GM21423 (cell line): ENCODE measurements at regions not wholly inside any gene's neighbourhood (a gene's known extent, or its start where the extent isn't known, plus 50 kb on each side); places are given as distances from the start of the nearest gene placed in this dataset.
"Not testable (repeated sequence)": the region's sequence is repeated elsewhere in the genome, so short reads cannot be mapped to it uniquely, and the experiment has no call there.

Source experiments
- ATAC-seq: cut with Tn5 transposase; IDR thresholded peaks from one replicate; pipeline ENCODE4 v1.9.1; 2021; ENCODE audit warnings: mild to moderate bottlenecking, moderate library complexity; ENCODE audit not compliant: unreplicated experiment

DNA sequence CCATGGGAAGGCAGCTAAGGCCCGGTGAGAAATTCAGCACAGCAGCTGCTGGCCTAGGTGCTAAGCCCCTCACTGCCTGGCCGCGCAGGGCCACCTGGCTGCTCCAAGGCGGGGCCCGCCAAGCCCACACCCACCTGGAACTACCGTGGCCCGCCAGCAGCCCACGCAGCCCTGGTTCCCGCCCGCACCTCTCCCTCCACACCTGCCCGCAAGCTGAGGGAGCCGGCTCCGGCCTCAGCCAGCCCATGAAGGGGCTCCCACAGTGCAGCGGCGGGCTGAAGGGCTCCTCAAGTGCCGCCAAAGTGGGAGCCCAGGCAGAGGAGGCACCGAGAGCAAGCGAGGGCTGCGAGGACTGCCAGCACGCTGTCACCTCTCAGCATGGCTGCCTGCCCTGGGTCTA lies 146.9 kb upstream of the APOOL start:
- ATAC-seq = not testable (repeated sequence)

DNA sequence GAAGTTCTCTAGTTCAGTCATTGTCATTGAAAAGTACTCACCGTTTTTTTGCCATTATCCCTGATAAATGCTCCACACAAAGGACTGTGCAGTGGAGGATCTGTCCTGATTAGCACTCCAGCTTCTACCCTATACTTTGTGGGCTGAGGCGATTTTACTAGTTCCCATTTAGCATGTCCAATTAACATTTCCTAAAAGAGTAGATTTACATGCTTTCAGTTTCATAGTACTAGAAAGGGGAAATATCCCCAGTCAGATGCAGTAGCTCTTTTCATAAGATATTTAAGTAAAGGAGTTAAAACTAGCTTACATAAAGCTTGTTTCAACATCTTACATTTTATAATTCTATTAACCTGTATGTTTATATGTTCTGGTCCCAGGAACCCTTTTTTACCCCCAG lies 144.9 kb upstream of the APOOL start:
- ATAC-seq = not testable (repeated sequence)

DNA sequence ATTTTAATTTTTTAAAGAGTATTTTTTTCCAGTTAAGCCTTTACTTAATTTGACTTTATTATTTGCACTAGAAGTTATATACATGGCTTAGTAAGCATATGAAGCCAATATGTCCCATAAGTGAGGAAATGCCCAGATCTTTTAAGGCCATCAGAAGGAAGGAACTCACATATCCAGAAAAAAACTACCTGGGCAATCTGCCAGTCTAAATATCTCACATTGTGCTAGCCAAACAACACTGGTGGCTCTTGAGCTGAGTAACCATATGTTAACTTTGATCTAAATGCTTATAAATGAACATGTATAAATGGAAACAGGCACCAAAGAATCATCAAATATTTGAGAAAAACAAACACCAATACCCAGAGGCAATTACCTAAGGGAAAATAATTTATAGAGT lies 138.6 kb upstream of the APOOL start:
- ATAC-seq = no peak

GRCh38 chrX:84870281-84870680 lies 133.4 kb upstream of the APOOL start:
- not testable (repeated sequence) for ATAC-seq

DNA sequence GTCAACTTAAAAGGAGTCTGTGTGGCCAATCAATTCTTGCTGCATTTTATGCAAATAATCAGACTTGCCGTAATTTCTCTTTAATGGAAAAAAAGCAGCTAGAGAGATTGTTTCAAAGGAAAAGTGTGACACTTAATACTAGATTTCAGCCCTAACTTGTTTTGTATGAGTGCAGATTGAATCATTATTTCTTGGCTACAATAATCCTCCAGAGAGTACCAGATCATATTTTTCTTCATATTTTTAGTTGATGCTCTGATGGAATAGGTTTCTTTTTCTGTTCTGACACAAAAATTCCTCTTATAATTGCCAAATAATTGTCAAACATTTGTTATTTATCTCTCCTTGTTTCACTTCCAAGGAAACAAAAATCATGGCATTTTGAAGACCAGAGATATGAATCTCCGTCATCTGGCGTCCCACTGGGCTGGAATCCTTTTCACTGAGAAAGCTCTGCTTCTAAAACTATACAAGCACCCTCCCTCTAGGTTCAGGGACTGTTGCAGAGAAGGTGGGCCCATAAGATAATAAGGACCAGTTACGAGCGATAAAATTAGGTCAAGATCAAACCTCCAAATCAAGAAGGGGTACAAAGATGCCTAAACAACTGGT lies 131.4 kb upstream of the APOOL start:
- ATAC-seq = not testable (repeated sequence)

DNA sequence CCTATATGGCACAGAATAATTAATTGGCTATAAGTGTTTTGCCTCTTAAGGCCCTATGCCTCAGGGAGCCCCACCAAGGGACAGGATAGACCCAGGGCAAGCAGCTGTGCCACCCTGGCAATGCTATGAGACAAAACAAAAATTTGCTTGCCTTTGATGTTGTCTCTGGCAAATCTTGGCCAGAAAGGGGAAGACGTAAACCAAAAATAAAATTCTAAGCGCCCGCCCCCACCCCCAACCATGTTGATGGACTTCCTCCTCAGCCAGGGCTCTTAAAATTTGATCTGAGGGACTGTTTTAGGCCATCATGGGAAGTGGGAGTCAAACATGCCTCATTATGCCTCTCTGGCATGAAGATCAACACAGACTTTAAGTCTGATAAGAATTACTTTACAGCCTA lies 130.5 kb upstream of the APOOL start:
- ATAC-seq = no peak

- ATAC-seq = no peak
These were observed 126.8 kb upstream of the APOOL start for GRCh38 chrX:84876876-84877275.

DNA sequence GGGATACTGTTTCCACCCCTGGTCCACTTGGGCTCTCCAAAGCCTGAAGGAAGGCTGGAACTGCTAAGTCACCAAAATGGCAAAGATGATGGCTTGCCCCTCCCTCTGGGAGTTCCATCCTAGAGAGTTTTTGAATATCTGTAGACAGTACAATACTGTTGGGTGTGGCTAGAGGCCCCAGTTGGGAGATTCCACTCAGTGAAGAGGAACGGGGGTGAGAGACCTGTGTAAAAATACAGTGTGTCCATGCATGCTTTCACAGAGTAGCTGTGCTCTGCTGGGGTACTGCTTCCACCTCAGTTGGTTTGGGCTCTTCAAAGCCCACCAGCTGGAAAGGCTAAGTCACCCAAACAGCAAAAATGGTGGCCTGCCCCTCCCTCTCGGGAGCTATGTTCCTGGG lies 109.8 kb upstream of the APOOL start:
- ATAC-seq = no peak

DNA sequence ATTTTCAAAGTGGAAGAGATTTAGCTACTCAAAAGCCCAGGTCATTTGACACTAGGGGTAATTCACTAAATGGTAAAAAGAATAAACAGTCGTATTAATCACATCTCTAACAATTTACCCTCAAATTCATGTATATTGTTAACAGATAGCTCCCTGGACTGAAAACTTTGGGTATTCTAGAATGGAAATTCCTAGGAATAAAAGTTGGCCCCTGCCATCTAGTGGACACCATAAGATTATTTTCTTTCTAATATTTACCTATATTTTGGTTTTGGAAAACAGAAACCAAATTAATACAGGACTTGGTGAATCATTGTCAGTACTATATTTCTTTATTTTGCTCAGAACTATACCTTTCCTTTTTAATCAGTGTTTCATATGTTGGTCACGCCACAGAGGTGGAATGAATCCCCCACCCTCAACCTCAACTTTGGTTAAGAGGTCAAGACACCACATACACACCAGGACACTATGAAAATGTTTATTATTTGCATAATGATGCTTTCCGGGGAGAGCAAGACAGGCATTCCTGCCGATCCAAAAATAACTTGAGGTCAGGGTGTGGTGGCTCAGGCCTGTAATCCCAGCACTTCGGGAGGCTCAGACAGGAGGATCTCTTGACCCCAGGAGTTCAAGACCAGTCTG lies 96.2 kb upstream of the APOOL start:
- ATAC-seq = no peak

GRCh38 chrX:84909151-84909550 lies 94.5 kb upstream of the APOOL start:
- ATAC-seq = no peak

DNA sequence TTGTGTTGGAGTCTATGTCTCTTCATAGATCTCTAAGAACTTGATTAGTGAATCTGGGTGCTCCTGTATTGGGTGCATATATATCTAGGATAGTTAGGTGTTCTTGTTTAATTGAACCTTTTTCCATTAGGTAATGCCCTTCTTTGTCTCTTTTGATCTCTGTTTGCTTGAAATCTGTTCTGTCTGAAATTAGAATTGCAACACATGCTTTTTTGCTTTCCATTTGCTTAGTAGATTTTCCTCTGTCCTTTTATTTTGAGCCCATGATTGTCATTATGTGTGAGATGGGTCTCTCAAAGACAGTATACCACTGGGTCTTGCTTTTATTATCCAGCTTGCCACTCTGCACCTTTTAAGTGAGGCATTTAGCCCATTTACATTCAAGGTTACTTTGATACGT lies 79.1 kb upstream of the APOOL start:
- no peak for ATAC-seq

DNA sequence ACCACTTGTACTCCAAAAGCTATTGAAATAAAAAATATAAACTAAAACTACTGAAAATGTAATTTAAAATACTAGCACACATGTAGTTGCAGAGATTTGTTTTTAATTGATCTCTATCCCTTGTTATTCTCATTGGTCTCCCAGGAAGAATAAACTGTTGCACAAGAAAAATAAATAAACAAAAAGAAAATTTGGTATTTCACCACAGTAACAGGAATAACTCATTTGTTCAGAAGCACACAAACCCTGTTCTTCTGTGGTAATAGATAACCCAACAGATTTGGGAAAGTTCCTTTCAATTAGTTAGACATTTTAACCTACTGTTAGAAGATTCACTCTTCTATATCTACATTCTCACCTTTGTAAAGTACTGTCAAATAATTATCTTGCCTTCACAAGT lies 70.9 kb upstream of the APOOL start:
- ATAC-seq = no peak

DNA sequence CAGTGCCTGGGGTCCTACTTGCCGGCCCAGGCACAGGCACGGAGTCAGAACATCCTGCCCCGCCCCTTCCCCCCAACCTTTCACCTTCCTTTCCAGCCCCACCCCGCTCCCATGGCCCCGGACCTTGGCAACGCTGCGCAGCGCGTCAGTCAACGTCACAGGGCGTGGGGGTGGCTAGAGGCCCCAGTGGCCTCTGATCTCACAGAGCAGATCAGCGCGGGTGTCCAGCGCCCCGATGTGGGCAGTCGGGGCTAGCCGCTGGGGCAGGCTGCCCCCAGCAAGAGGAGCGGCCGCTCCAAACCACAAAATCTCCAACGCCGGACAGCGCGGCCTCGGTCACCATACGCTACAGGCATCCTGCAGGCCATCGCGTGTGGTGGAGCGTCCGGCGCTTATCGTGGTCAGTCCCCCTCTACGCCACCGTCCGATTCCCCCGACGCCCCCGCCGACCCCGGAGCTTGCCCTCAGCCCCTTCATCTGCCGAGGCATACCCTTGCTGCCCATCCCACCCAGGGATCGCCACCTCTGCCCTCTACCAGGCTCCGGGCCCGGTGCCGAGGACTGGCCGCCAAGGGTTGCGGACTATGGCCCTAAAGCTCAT lies 69.6 kb upstream of the APOOL start:
- ATAC-seq = no peak
